ENCODE measurements at regions not wholly inside any gene's neighbourhood (a gene's known extent, or its start where the extent isn't known, plus 50 kb on each side); places are given as distances from the start of the nearest gene placed in this dataset.

- TF ChIP-seq POLR2A (IDR thresholded peaks at IDR 0.05) (no peak), POLR2AphosphoS5 (IDR thresholded peaks at IDR 0.05) (no peak)
Observed at GRCh38 chr13:34886121-34886875, 55.8 kb upstream of the NBEA start.

Data from spleen (tissue), 3 donors.